PC-3 (cell line): ENCODE measurements at regions not wholly inside any gene's neighbourhood (a gene's known extent, or its start where the extent isn't known, plus 50 kb on each side); places are given as distances from the start of the nearest gene placed in this dataset.

ENCODE experiments used
- ATAC-seq: fragments of 200-7000 bp; cut with Tn5 transposase; 2 replicates; pipeline ENCODE4 v1.9.1; 2020; ENCODE audit warnings: mild to moderate bottlenecking, moderate library complexity
- BruUV-seq: library from RNA; stranded (reverse); fragments of 400-500 nt; replicated peaks from 2 replicates; lab custom pipeline; 2021; lab: Mats Ljungman, UMichigan
- CTCF ChIA-PET: fragments of 300-600 bp; sonication (Branson Sonifier 250); formaldehyde crosslinking; loops from one replicate; lab custom pipeline; 2022; ENCODE audit warnings: antibody characterized with exemption; lab: Charles Lee
- POLR2A ChIA-PET: fragments of 300-600 bp; sonication (Branson Sonifier 250); formaldehyde crosslinking; loops from one replicate; lab custom pipeline; 2022; ENCODE audit warnings: antibody characterized with exemption; ENCODE audit not compliant: unreplicated experiment; lab: Charles Lee
- DNase-seq: peaks from one replicate; pipeline ENCODE4 v3.0.0-alpha.2; 2015
- H2AFZ ChIP-seq: fragments of 300-600 bp; sonication (generic); 2 replicates; pipeline ENCODE4 v1.6.0; 2016; ENCODE audit warnings: antibody characterized with exemption, low read length
- H3F3A ChIP-seq: fragments of 300-600 bp; sonication (generic); one replicate; pipeline ENCODE4 v1.6.0; 2017; ENCODE audit warnings: antibody characterized with exemption, low read length, control low read depth, mild to moderate bottlenecking; ENCODE audit not compliant: unreplicated experiment
- H3K27ac ChIP-seq: fragments of 300-600 bp; sonication (generic); 2 replicates; pipeline ENCODE4 v1.5.1; 2016; ENCODE audit warnings: mild to moderate bottlenecking, low read length
- H3K27me3 ChIP-seq: fragments of 300-600 bp; sonication (generic); 2 replicates; pipeline ENCODE4 v1.6.1; 2016; ENCODE audit warnings: low read length, mixed read lengths
- H3K36me3 ChIP-seq: fragments of 300-600 bp; sonication (generic); 2 replicates; pipeline ENCODE4 v1.6.1; 2016; ENCODE audit warnings: low read depth, mixed run types, low read length, mixed read lengths
- H3K4me1 ChIP-seq: fragments of 300-600 bp; sonication (generic); 2 replicates; pipeline ENCODE4 v1.5.1; 2016; ENCODE audit warnings: low read length; ENCODE audit not compliant: insufficient read depth
- H3K4me2 ChIP-seq: fragments of 300-600 bp; sonication (generic); 2 replicates; pipeline ENCODE4 v1.6.0; 2016; ENCODE audit warnings: low read length
- H3K4me3 ChIP-seq: fragments of 300-600 bp; sonication (generic); 2 replicates; pipeline ENCODE4 v1.5.1; 2016; ENCODE audit warnings: mild to moderate bottlenecking, low read length, mixed read lengths
- H3K79me2 ChIP-seq: fragments of 300-600 bp; sonication (generic); 2 replicates; pipeline ENCODE4 v1.6.1; 2017; ENCODE audit warnings: low read length, mixed read lengths
- H3K9ac ChIP-seq: fragments of 300-600 bp; sonication (generic); 2 replicates; pipeline ENCODE4 v1.6.0; 2016; ENCODE audit warnings: mild to moderate bottlenecking, low read length
- H3K9me2 ChIP-seq: fragments of 300-600 bp; sonication (generic); replicated peaks from 2 replicates; pipeline ENCODE4 v1.6.1; 2016; ENCODE audit warnings: mixed run types, low read length, mixed read lengths
- H3K9me3 ChIP-seq: fragments of 300-600 bp; sonication (generic); 2 replicates; pipeline ENCODE4 v1.6.1; 2016; ENCODE audit warnings: low read length, mixed read lengths
- H4K20me1 ChIP-seq: fragments of 300-600 bp; sonication (generic); 2 replicates; pipeline ENCODE4 v1.6.1; 2016; ENCODE audit warnings: low read length, mixed read lengths
- EZH2 ChIP-seq: fragments of 300-600 bp; sonication (generic); IDR thresholded peaks from one replicate; pipeline ENCODE4 v1.6.1; 2017; ENCODE audit warnings: antibody characterized with exemption, mild to moderate bottlenecking, low read length; ENCODE audit not compliant: unreplicated experiment
- EZH2phosphoT487 ChIP-seq: fragments of 300-600 bp; sonication (generic); IDR thresholded peaks from 2 replicates; pipeline ENCODE4 v1.6.1; 2018; ENCODE audit warnings: mild to moderate bottlenecking, antibody characterized with exemption, low read length, borderline replicate concordance
- intact Hi-C: fragments of 100-400 bp; cut with micrococcal nuclease; formaldehyde crosslinking; loops from 2 replicates; pipeline ENCODE4 v1.9.0; 2023
- TF ChIP-seq, protein P1 (sequence below): fragments of 300-600 bp; sonication (generic); conservative IDR thresholded peaks from 2 replicates; pipeline ENCODE4 v1.5.1; 2017; ENCODE audit warnings: antibody characterized with exemption, low read depth, mild to moderate bottlenecking, low read length

GRCh38 chr12:59014885-59015284 is 94.6 kb upstream of the LRIG3 start:
- Histone ChIP-seq H3K27ac (no peak overlapping the region), H3K4me3 (no peak overlapping the region), H3K27me3 (no peaks in the 10 kb centered on the region), H3K4me2 (no peak overlapping the region), H3K36me3 (no peaks in the 10 kb centered on the region), H2AFZ (no peak overlapping the region), H3K9ac (no peak overlapping the region), H3K9me3 (no peaks in the 10 kb centered on the region), H3K9me2 (no peaks in the 10 kb centered on the region), H3K79me2 (no peaks in the 10 kb centered on the region), H3F3A (no peaks in the 10 kb centered on the region), H4K20me1 (no peaks in the 10 kb centered on the region), H3K4me1 (no peaks in the 10 kb centered on the region)
- DNase-seq (no peak), ATAC-seq (no peak)
- BruUV-seq, result no TSS peak
- POLR2A ChIA-PET, result no interaction called here
- intact Hi-C loops, result no loop called here
- no peak for TF ChIP-seq EZH2phosphoT487
- TF ChIP-seq EZH2, result no peak
- TF ChIP-seq, protein P1, sequence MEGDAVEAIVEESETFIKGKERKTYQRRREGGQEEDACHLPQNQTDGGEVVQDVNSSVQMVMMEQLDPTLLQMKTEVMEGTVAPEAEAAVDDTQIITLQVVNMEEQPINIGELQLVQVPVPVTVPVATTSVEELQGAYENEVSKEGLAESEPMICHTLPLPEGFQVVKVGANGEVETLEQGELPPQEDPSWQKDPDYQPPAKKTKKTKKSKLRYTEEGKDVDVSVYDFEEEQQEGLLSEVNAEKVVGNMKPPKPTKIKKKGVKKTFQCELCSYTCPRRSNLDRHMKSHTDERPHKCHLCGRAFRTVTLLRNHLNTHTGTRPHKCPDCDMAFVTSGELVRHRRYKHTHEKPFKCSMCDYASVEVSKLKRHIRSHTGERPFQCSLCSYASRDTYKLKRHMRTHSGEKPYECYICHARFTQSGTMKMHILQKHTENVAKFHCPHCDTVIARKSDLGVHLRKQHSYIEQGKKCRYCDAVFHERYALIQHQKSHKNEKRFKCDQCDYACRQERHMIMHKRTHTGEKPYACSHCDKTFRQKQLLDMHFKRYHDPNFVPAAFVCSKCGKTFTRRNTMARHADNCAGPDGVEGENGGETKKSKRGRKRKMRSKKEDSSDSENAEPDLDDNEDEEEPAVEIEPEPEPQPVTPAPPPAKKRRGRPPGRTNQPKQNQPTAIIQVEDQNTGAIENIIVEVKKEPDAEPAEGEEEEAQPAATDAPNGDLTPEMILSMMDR, result no peak
- CTCF ChIA-PET, result no interaction called here

DNA sequence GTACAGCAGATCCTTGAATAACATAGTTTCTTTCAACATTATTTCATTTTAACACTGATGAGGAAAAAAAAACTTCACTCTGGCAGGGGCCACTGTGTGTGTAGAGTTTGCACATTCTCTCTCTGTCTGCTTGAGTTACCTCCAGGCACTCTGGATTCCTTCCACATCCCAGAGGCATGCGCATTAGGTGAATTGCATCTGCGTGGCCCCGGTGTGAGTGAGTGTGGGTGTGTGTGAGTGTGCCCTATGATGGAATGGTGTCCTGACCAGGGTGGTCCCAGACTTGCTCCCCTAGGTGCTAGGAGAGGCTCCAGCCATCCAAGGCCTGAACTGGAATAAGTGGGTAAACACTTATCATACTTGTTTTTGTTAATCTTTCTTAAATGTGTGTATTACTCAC is 90.6 kb upstream of the LRIG3 start:
- H3K4me2 ChIP-seq, result no peak overlapping the region
- H3K9ac ChIP-seq, result no peak overlapping the region
- H3K4me1 ChIP-seq, result no peaks in the 10 kb centered on the region
- TF ChIP-seq, protein P1, result no peak
- TF ChIP-seq EZH2phosphoT487, result no peak
- intact Hi-C loops, result no loop called here
- H3K36me3 ChIP-seq, result no peaks in the 10 kb centered on the region
- ATAC-seq, result no peak
- POLR2A ChIA-PET, result no interaction called here
- no peaks in the 10 kb centered on the region for H3F3A ChIP-seq
- no peak overlapping the region for H3K4me3 ChIP-seq
- no peaks in the 10 kb centered on the region for H3K9me2 ChIP-seq
- no TSS peak for BruUV-seq
- H3K9me3 ChIP-seq, result no peaks in the 10 kb centered on the region
- H3K27ac ChIP-seq, result no peak overlapping the region
- H4K20me1 ChIP-seq, result no peaks in the 10 kb centered on the region
- CTCF ChIA-PET, result no interaction called here
- no peak overlapping the region for H2AFZ ChIP-seq
- no peak for DNase-seq
- H3K27me3 ChIP-seq, result no peaks in the 10 kb centered on the region
- no peaks in the 10 kb centered on the region for H3K79me2 ChIP-seq

- DNase-seq (no peak), ATAC-seq (no peak)
- H3K4me1 ChIP-seq, result no peaks in the 10 kb centered on the region
- H4K20me1 ChIP-seq, result no peaks in the 10 kb centered on the region
- TF ChIP-seq, protein P1, result no peak
- TF ChIP-seq EZH2, result no peak
- TF ChIP-seq EZH2phosphoT487, result no peak
- no peak overlapping the region for H3K9ac ChIP-seq
- no peaks in the 10 kb centered on the region for H3K79me2 ChIP-seq
- BruUV-seq, result no TSS peak
- no peak overlapping the region for H3K4me2 ChIP-seq
- no peaks in the 10 kb centered on the region for H3K27me3 ChIP-seq
- intact Hi-C loops, result no loop called here
- no peaks in the 10 kb centered on the region for H3F3A ChIP-seq
- ChIA-PET CTCF (no interaction called here), POLR2A (no interaction called here)
- H3K4me3 ChIP-seq, result no peak overlapping the region
- H3K27ac ChIP-seq, result no peak overlapping the region
- no peak overlapping the region for H2AFZ ChIP-seq
- H3K9me3 ChIP-seq, result no peaks in the 10 kb centered on the region
- H3K9me2 ChIP-seq, result no peaks in the 10 kb centered on the region
- no peaks in the 10 kb centered on the region for H3K36me3 ChIP-seq
Measured at GRCh38 chr12:59010118-59010517, 89.8 kb upstream of the LRIG3 start.
